Bronchial epithelial cell (primary cell): ENCODE measurements at regions not wholly inside any gene's neighbourhood (a gene's known extent, or its start where the extent isn't known, plus 50 kb on each side); places are given as distances from the start of the nearest gene placed in this dataset.

ENCODE experiments used
- DNase-seq: peaks from one replicate; pipeline ENCODE4 v3.0.0-alpha.2; 2010; ENCODE audit warnings: low read depth
- FAIRE-seq: peaks from 2 replicates; lab custom pipeline; 2011; peaks lifted over from hg19 to GRCh38; lab: Jason Lieb, UNC
- H3K27me3 ChIP-seq: 2 replicates; pipeline ENCODE4 v1.5.1; 2011; ENCODE audit warnings: low read length; ENCODE audit not compliant: control insufficient read depth, insufficient read depth
- H3K36me3 ChIP-seq: 2 replicates; pipeline ENCODE4 v1.5.1; 2011; ENCODE audit warnings: low read length; ENCODE audit not compliant: control insufficient read depth, insufficient read depth
- H3K4me3 ChIP-seq: 2 replicates; pipeline ENCODE4 v1.5.1; 2011; ENCODE audit warnings: mild to moderate bottlenecking, low read depth, low read length, control low read depth
- TF ChIP-seq, protein P1 (sequence below): IDR thresholded peaks from 2 replicates; pipeline ENCODE4 v1.5.1; 2011; ENCODE audit warnings: mild to moderate bottlenecking, moderate library complexity, low read length, control low read depth, inconsistent platforms; ENCODE audit not compliant: insufficient read depth, severe bottlenecking

DNA sequence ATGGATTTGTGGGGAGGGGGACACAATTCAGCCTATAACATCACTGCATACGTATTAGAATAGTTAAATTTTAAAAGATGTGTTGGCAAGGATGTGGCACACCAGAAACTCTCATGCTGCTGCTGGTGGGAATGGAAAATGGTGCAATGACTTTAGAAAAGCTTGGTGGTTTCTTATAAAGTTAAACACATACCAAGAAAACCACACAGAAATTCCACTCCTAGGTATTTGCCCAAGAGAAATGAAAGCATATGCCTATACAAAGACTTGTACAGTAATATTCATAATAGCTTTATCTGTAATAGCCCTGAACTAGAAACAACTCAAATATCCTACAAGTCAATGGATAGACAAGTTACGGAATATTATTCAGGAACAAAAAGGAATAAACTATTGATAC is 71.3 kb upstream of the PDHA1 start:
- TF ChIP-seq, protein P1, sequence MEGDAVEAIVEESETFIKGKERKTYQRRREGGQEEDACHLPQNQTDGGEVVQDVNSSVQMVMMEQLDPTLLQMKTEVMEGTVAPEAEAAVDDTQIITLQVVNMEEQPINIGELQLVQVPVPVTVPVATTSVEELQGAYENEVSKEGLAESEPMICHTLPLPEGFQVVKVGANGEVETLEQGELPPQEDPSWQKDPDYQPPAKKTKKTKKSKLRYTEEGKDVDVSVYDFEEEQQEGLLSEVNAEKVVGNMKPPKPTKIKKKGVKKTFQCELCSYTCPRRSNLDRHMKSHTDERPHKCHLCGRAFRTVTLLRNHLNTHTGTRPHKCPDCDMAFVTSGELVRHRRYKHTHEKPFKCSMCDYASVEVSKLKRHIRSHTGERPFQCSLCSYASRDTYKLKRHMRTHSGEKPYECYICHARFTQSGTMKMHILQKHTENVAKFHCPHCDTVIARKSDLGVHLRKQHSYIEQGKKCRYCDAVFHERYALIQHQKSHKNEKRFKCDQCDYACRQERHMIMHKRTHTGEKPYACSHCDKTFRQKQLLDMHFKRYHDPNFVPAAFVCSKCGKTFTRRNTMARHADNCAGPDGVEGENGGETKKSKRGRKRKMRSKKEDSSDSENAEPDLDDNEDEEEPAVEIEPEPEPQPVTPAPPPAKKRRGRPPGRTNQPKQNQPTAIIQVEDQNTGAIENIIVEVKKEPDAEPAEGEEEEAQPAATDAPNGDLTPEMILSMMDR: no peak
- FAIRE-seq (no peak), DNase-seq (no peak)
- Histone ChIP-seq H3K27me3 (no peaks in the 10 kb centered on the region), H3K36me3 (no peaks in the 10 kb centered on the region), H3K4me3 (no peak overlapping the region)

DNA sequence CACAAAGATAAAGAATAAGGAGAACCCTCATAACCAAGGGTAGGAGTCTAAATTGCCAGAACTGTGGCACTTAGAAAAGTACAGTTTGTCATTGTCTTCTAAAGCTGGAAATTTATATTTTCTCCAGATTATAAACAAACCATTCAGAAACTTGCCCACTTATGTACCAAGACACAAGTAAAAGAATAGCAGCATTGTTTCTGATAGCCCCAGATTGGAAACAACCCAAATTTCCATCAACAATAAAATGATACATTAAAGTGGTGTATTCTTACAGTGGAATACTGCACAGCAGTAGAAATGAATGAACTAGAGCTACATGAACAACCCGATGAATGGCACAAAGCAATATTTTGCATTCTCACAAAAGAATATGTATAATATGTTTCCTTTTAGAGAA is 63.1 kb upstream of the PDHA1 start:
- Histone ChIP-seq H3K27me3 (no peaks in the 10 kb centered on the region), H3K36me3 (no peaks in the 10 kb centered on the region), H3K4me3 (no peak overlapping the region)
- no peak for DNase-seq
- FAIRE-seq: no peak
- TF ChIP-seq, protein P1: no peak

DNA sequence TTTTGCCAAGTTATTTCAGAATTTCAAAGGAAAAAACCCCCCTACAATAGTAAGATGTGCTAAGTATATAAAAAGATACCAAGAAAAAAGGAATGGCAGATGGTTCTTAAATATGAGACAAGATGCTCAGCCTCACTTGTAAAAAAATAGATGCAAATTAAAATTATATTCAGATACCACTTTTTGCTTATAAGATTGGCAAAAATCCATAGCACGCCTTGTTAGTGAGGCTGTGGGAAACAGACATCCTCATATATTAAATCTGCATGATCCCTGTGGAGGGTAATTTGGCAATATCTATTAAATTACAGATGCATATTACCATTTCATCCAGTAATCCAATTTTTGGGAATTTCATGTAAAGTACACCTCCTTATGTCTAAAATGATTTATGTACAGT is 62.5 kb upstream of the PDHA1 start:
- Histone ChIP-seq H3K36me3 (no peaks in the 10 kb centered on the region), H3K4me3 (no peak overlapping the region), H3K27me3 (no peaks in the 10 kb centered on the region)
- no peak for FAIRE-seq
- no peak for DNase-seq
- TF ChIP-seq, protein P1: no peak

DNA sequence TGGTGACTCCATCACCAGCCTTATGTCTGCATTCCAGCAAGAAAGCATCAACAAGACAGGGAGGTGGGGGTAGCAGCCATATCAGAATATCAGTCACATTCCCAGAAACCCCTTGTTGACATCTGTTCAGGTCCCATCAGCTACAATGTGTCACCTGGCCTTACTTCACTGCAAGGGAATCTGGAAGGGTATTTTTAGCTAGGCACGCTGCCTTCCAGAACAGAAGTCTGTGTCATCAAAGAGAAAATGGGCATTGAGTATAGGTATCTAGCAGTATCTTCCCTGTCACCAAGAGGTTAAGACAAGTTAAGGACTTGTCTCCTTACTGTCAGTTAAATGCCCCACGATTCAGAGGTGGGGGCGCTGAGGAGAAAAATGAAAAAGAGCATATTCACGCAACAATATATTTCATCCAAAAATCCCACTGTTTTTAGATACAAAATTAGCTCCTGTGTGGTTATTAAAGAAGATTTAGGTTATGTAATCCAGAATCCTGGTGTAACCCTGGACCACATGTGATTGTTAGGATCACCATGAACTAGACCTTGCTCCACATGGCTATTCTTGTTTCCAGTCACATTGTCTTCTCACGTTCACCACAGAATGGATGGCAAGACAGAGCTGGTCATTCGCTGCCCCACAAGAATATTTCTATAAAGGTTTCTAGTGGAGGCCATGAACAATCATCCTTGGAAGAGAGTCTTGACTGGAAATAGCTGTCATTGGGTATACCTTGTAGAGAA is 60.0 kb upstream of the PDHA1 start:
- Histone ChIP-seq H3K27me3 (no peaks in the 10 kb centered on the region), H3K4me3 (no peak overlapping the region), H3K36me3 (no peaks in the 10 kb centered on the region)
- FAIRE-seq (no peak), DNase-seq (no peak)
- TF ChIP-seq, protein P1: no peak

DNA sequence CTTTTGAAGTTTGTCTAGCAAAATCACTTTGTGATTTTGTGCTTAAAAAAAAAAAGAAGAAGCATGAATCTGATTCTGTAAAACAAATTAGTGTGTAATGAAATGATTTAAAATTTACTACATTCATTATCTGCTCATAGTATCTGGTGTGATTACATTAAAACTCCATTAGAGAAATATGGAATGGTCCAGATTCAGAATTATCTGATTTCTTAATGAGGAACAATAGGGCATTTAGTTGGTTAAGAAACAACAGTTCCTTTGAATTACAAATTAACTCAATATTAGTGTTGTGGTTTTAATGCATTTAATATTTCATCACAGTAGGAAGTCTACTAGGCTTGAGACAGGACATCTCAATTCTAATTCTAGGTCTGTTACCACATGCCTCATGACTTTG is 57.9 kb upstream of the PDHA1 start:
- Histone ChIP-seq H3K27me3 (no peaks in the 10 kb centered on the region), H3K4me3 (no peak overlapping the region), H3K36me3 (no peaks in the 10 kb centered on the region)
- TF ChIP-seq, protein P1: no peak
- no peak for FAIRE-seq
- no peak for DNase-seq

DNA sequence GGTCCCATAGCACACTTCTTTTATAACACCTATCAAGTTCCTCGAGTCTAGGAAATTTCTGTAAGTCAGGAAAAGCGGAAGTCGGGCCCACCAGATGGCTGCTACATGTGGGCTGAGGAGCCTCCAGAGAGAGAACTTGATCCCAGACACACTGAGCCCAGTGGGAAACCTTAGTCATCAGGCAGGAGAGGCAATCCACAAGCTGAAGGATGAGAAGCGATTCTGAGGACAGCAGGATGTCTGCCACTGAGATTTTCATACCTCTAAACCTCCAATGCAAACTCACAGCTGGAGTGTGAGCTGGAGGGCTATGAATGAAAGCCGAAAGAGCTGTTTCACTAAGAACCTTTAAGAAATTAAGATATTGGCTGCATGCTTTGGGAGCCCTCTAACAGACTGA is 52.6 kb upstream of the PDHA1 start:
- H3K36me3 ChIP-seq: no peaks in the 10 kb centered on the region
- TF ChIP-seq, protein P1: no peak
- DNase-seq (no peak), FAIRE-seq (no peak)
- H3K27me3 ChIP-seq: no peaks in the 10 kb centered on the region
- no peak overlapping the region for H3K4me3 ChIP-seq
